ENCODE measurements at regions not wholly inside any gene's neighbourhood (a gene's known extent, or its start where the extent isn't known, plus 50 kb on each side); places are given as distances from the start of the nearest gene placed in this dataset.

- no peak for TF ChIP-seq CTCF (IDR thresholded peaks at IDR 0.05; ENCODE audit: low read depth, low read length)
- no peak for TF ChIP-seq MAX (IDR thresholded peaks at IDR 0.05; ENCODE audit: low read depth, low read length)
- TF ChIP-seq POLR2A (IDR thresholded peaks at IDR 0.05; ENCODE audit: extremely low read depth, insufficient read length) = no peak
- TF ChIP-seq MYC (IDR thresholded peaks at IDR 0.05; ENCODE audit: low read depth, low read length) = no peak
Observed at GRCh38 chr2:77746780-77747179, 224.6 kb upstream of the LRRTM4 start.

All from NB4 (cell line).